ENCODE measurements at regions not wholly inside any gene's neighbourhood (a gene's known extent, or its start where the extent isn't known, plus 50 kb on each side); places are given as distances from the start of the nearest gene placed in this dataset.

GRCh38 chr6:156699017-156699421, 78.2 kb upstream of the ARID1B start:
- TF ChIP-seq POLR2A (IDR thresholded peaks at IDR 0.05; ENCODE audit: extremely low read depth, insufficient read length) (no peak), CTCF (IDR thresholded peaks at IDR 0.05; ENCODE audit: low read depth, low read length) (no peak), MAX (IDR thresholded peaks at IDR 0.05; ENCODE audit: low read depth, low read length) (no peak)
